HCT116 (cell line): ENCODE measurements at regions not wholly inside any gene's neighbourhood (a gene's known extent, or its start where the extent isn't known, plus 50 kb on each side); places are given as distances from the start of the nearest gene placed in this dataset.

Experiments
- ATAC-seq: fragments of 200-7000 bp; cut with Tn5 transposase; 2 replicates; pipeline ENCODE4 v1.9.1; 2020; ENCODE audit warnings: mild to moderate bottlenecking, moderate library complexity
- BruUV-seq: library from RNA; stranded (reverse); fragments of 400-500 nt; replicated peaks from 2 replicates; lab custom pipeline; 2021; lab: Mats Ljungman, UMichigan
- CTCF ChIA-PET: fragments of 300-600 bp; sonication (Branson Sonifier 250); formaldehyde crosslinking; loops from one replicate; lab custom pipeline; 2021; ENCODE audit warnings: antibody characterized with exemption; lab: Charles Lee
- POLR2A ChIA-PET: fragments of 300-600, 350-600 bp; sonication (Branson Sonifier 250); formaldehyde crosslinking; loops from one replicate; lab custom pipeline; 2021; ENCODE audit warnings: antibody characterized with exemption; lab: Charles Lee
- RAD21 ChIA-PET, 2 experiments: fragments of 300-600 bp; sonication (Branson Sonifier 250); formaldehyde crosslinking; loops; one replicate each; lab custom pipeline; 2023; ENCODE audit warnings: low total read pairs in 2 of 2; ENCODE audit not compliant: uncharacterized antibody in 2 of 2, unreplicated experiment in 2 of 2, low non-redundant PET in 1 of 2; lab: Charles Lee
- DNase-seq: peaks from one replicate; pipeline ENCODE4 v3.0.0-alpha.2; 2010; ENCODE audit warnings: low read depth, low spot score
- H2AFZ ChIP-seq: fragments of 200-600 bp; shearing (Covaris generic), sonication (generic); 2 replicates; pipeline ENCODE4 v1.6.1; 2017; ENCODE audit warnings: low read depth, mixed run types, mixed read lengths, antibody characterized with exemption, low read length; ENCODE audit not compliant: poor library complexity, severe bottlenecking
- H3K27ac ChIP-seq: 2 replicates; pipeline ENCODE4 v1.5.1; 2012; ENCODE audit warnings: low read depth, low read length
- H3K27me3 ChIP-seq: fragments of 200-600 bp; sonication (generic); 2 replicates; pipeline ENCODE4 v1.6.1; 2016; ENCODE audit warnings: mixed run types, low read length, mixed read lengths; ENCODE audit not compliant: insufficient read depth
- H3K36me3 ChIP-seq, 2 experiments: fragments of 200-500 bp in 1 of 2; fragments of 200-600 bp in 1 of 2; sonication (Bioruptor generic) in 1 of 2; sonication (generic) in 1 of 2; 2 replicates each; pipeline versions ENCODE4 v1.5.1 to v1.6.1; 2014 to 2016; ENCODE audit warnings: low read length in 2 of 2, inconsistent platforms in 1 of 2, mixed read lengths in 1 of 2, mixed run types in 1 of 2; ENCODE audit not compliant: insufficient read depth in 2 of 2, control insufficient read depth in 1 of 2
- H3K4me1 ChIP-seq, 2 experiments: fragments of 200-600 bp in 1 of 2; sonication (generic) in 1 of 2; 2 replicates each; pipeline versions ENCODE4 v1.5.1 to v1.6.1; 2012 to 2017; ENCODE audit warnings: low read length in 2 of 2, inconsistent platforms in 1 of 2, mild to moderate bottlenecking in 1 of 2, mixed read lengths in 1 of 2, mixed run types in 1 of 2, moderate library complexity in 1 of 2; ENCODE audit not compliant: insufficient read depth in 2 of 2, control insufficient read depth in 1 of 2
- H3K4me2 ChIP-seq: fragments of 200-600 bp; sonication (generic); 2 replicates; pipeline ENCODE4 v1.6.1; 2017; ENCODE audit warnings: mixed run types, low read length, mixed read lengths
- H3K4me3 ChIP-seq, 2 experiments: fragments of 200-600 bp in 1 of 2; sonication (generic) in 1 of 2; replicated peaks in 1 of 2; 2 replicates each; pipeline ENCODE4 v1.5.1; 2011 to 2016; ENCODE audit warnings: low read length in 2 of 2, control low read depth in 1 of 2, low read depth in 1 of 2, mild to moderate bottlenecking in 1 of 2, mixed read lengths in 1 of 2, mixed run types in 1 of 2
- H3K79me2 ChIP-seq: fragments of 200-600 bp; sonication (generic); 2 replicates; pipeline ENCODE4 v1.6.1; 2017; ENCODE audit warnings: mild to moderate bottlenecking, mixed run types, low read length, moderate library complexity, mixed read lengths; ENCODE audit not compliant: insufficient read depth
- H3K9ac ChIP-seq: fragments of 200-600 bp; sonication (generic); 2 replicates; pipeline ENCODE4 v1.6.1; 2016; ENCODE audit warnings: low read length, mixed read lengths
- H3K9me2 ChIP-seq: fragments of 200-600 bp; sonication (generic), shearing (Covaris generic); 2 replicates; pipeline ENCODE4 v1.6.1; 2017; ENCODE audit warnings: mixed run types, mild to moderate bottlenecking, moderate library complexity; ENCODE audit not compliant: insufficient read depth
- H3K9me3 ChIP-seq, 2 experiments: fragments of 200-500 bp in 1 of 2; fragments of 200-600 bp in 1 of 2; sonication (Bioruptor generic) in 1 of 2; sonication (generic) in 1 of 2; 2 replicates each; pipeline ENCODE4 v1.6.1; 2014 to 2017; ENCODE audit warnings: low read length in 2 of 2, mixed read lengths in 2 of 2, inconsistent platforms in 1 of 2, low read depth in 1 of 2, mild to moderate bottlenecking in 1 of 2, mixed run types in 1 of 2, moderate library complexity in 1 of 2; ENCODE audit not compliant: control insufficient read depth in 1 of 2, insufficient read depth in 1 of 2
- H4K20me1 ChIP-seq: fragments of 200-600 bp; sonication (generic), shearing (Covaris generic); 2 replicates; pipeline ENCODE4 v1.6.1; 2017; ENCODE audit warnings: mixed run types, mild to moderate bottlenecking, moderate library complexity; ENCODE audit not compliant: insufficient read depth
- CBX3 ChIP-seq: IDR thresholded peaks from 2 replicates; pipeline ENCODE4 v1.6.1; 2012; ENCODE audit warnings: low read depth
- FOSL1 ChIP-seq: IDR thresholded peaks from 2 replicates; pipeline ENCODE4 v1.6.1; 2012; ENCODE audit warnings: low read depth
- RAD21 ChIP-seq: IDR thresholded peaks from 2 replicates; pipeline ENCODE4 v1.6.1; 2012; ENCODE audit warnings: low read depth, mild to moderate bottlenecking
- SP1 ChIP-seq: IDR thresholded peaks from 2 replicates; pipeline ENCODE4 v1.6.1; 2012; ENCODE audit warnings: low read depth
- SRF ChIP-seq: IDR thresholded peaks from 2 replicates; pipeline ENCODE4 v1.6.1; 2012; ENCODE audit warnings: low read depth
- ZBTB33 ChIP-seq: IDR thresholded peaks from 2 replicates; pipeline ENCODE4 v1.6.1; 2011; ENCODE audit warnings: mild to moderate bottlenecking, low read length, moderate library complexity; ENCODE audit not compliant: insufficient replicate concordance; ENCODE audit errors: extremely low read depth
- intact Hi-C: fragments of 100-400 bp; cut with micrococcal nuclease; formaldehyde crosslinking; loops from 2 replicates; pipeline ENCODE4 v1.10.0; 2022

- Histone ChIP-seq H3K36me3 (no peaks in the 10 kb centered on the region; a peak in 1 of 4 replicates), H2AFZ (no peak overlapping the region), H3K4me1 (no peaks in the 10 kb centered on the region), H3K9me3 (peaks cover under 1 to 3% of the 10 kb centered on the region in 2 experiments; a peak in 2 of 4 replicates), H3K27ac (no peak overlapping the region), H4K20me1 (no peaks in the 10 kb centered on the region), H3K9ac (no peak overlapping the region), H3K79me2 (no peaks in the 10 kb centered on the region), H3K4me2 (no peak overlapping the region), H3K4me3 (no peak overlapping the region), H3K9me2 (no peaks in the 10 kb centered on the region), H3K27me3 (no peaks in the 10 kb centered on the region)
- no peak for DNase-seq
- POLR2A ChIA-PET, result no interaction called here
- CTCF ChIA-PET, result no interaction called here
- BruUV-seq, result no TSS peak
- intact Hi-C loops, result no loop called here
- TF ChIP-seq SRF (no peak), ZBTB33 (no peak), RAD21 (no peak), FOSL1 (no peak)
- RAD21 ChIA-PET, result no interaction called here
- ATAC-seq, result no peak
Observed at GRCh38 chr1:82525378-82525777, 724.6 kb downstream of the ADGRL2 start.

- Histone ChIP-seq H3K9me3 (0 out of 4 replicates have a peak, but pooled peaks cover 0 to 3% of the 10 kb centered on the region in 2 experiments), H3K9me2 (no peaks in the 10 kb centered on the region), H3K27ac (no peak overlapping the region), H2AFZ (no peak overlapping the region), H3K9ac (no peak overlapping the region), H3K27me3 (no peaks in the 10 kb centered on the region), H3K4me1 (no peaks in the 10 kb centered on the region), H3K79me2 (no peaks in the 10 kb centered on the region), H3K4me2 (no peak overlapping the region), H4K20me1 (no peaks in the 10 kb centered on the region), H3K36me3 (no peaks in the 10 kb centered on the region; a peak in 1 of 4 replicates), H3K4me3 (no peak overlapping the region)
- no TSS peak for BruUV-seq
- ChIA-PET CTCF (no interaction called here), POLR2A (no interaction called here), RAD21 (no interaction called here)
- TF ChIP-seq CBX3 (no peak), SP1 (no peak)
- DNase-seq (no peak), ATAC-seq (no peak)
- intact Hi-C loops, result no loop called here
Observed at GRCh38 chr1:82520611-82521010, 719.9 kb downstream of the ADGRL2 start.
